ENCODE measurements at regions not wholly inside any gene's neighbourhood (a gene's known extent, or its start where the extent isn't known, plus 50 kb on each side); places are given as distances from the start of the nearest gene placed in this dataset.

GRCh38 chr11:109822436-109823102 is 270.6 kb upstream of the ZC3H12C start:
- TF ChIP-seq EP300 (IDR thresholded peaks at IDR 0.05; ENCODE audit: borderline replicate concordance) (no peak), YY1 (IDR thresholded peaks at IDR 0.05; ENCODE audit: low read depth) (no peak), TAF1 (IDR thresholded peaks at IDR 0.05; ENCODE audit: low read depth) (no peak), CREB1 (IDR thresholded peaks at IDR 0.05; ENCODE audit: low read depth) (no peak), NFIC (IDR thresholded peaks at IDR 0.05) (no peak), RAD21 (IDR thresholded peaks at IDR 0.05; ENCODE audit: low read depth) (no peak), MAX (IDR thresholded peaks at IDR 0.05) (no peak), ZBTB7A (IDR thresholded peaks at IDR 0.05; ENCODE audit: low read depth) (no peak), FOXM1 (IDR thresholded peaks at IDR 0.05; ENCODE audit: borderline replicate concordance, low read depth) (no peak), CEBPB (IDR thresholded peaks at IDR 0.05) (no peak), TEAD4 (IDR thresholded peaks at IDR 0.05) (no peak), EGR1 (IDR thresholded peaks at IDR 0.05) (no peak)
- TF ChIP-seq, protein P1, sequence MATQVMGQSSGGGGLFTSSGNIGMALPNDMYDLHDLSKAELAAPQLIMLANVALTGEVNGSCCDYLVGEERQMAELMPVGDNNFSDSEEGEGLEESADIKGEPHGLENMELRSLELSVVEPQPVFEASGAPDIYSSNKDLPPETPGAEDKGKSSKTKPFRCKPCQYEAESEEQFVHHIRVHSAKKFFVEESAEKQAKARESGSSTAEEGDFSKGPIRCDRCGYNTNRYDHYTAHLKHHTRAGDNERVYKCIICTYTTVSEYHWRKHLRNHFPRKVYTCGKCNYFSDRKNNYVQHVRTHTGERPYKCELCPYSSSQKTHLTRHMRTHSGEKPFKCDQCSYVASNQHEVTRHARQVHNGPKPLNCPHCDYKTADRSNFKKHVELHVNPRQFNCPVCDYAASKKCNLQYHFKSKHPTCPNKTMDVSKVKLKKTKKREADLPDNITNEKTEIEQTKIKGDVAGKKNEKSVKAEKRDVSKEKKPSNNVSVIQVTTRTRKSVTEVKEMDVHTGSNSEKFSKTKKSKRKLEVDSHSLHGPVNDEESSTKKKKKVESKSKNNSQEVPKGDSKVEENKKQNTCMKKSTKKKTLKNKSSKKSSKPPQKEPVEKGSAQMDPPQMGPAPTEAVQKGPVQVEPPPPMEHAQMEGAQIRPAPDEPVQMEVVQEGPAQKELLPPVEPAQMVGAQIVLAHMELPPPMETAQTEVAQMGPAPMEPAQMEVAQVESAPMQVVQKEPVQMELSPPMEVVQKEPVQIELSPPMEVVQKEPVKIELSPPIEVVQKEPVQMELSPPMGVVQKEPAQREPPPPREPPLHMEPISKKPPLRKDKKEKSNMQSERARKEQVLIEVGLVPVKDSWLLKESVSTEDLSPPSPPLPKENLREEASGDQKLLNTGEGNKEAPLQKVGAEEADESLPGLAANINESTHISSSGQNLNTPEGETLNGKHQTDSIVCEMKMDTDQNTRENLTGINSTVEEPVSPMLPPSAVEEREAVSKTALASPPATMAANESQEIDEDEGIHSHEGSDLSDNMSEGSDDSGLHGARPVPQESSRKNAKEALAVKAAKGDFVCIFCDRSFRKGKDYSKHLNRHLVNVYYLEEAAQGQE (IDR thresholded peaks at IDR 0.05; ENCODE audit: low read depth) = no peak
- TF ChIP-seq, protein P2, sequence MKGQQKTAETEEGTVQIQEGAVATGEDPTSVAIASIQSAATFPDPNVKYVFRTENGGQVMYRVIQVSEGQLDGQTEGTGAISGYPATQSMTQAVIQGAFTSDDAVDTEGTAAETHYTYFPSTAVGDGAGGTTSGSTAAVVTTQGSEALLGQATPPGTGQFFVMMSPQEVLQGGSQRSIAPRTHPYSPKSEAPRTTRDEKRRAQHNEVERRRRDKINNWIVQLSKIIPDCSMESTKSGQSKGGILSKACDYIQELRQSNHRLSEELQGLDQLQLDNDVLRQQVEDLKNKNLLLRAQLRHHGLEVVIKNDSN (IDR thresholded peaks at IDR 0.05) = no peak

Measured in Ishikawa (cell line).